ENCODE measurements at regions not wholly inside any gene's neighbourhood (a gene's known extent, or its start where the extent isn't known, plus 50 kb on each side); places are given as distances from the start of the nearest gene placed in this dataset.
"Not testable (repeated sequence)": the region's sequence is repeated elsewhere in the genome, so short reads cannot be mapped to it uniquely, and the experiment has no call there.

DNA sequence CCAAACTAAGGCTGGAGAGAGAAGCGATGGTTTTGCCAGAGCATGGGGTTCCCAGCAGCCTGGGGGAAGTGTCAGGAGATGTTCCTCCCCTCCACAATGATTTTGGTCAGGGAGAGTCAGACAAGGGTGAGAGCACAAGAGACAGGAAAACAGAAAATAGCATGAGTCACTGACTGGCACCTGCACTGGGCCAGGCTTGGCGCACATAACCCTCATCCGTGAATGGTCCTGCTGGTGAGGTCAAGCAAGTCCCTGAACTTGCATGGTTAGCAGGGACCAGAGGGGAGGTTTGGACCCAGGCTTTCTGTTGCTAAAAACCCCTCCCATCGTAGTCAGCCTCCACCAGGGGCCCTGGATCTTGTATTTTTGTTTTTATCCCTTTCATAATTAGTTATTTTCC, 174.5 kb upstream of the MYT1L start:
- DNase-seq (ENCODE audit: low spot score) = no peak

DNA sequence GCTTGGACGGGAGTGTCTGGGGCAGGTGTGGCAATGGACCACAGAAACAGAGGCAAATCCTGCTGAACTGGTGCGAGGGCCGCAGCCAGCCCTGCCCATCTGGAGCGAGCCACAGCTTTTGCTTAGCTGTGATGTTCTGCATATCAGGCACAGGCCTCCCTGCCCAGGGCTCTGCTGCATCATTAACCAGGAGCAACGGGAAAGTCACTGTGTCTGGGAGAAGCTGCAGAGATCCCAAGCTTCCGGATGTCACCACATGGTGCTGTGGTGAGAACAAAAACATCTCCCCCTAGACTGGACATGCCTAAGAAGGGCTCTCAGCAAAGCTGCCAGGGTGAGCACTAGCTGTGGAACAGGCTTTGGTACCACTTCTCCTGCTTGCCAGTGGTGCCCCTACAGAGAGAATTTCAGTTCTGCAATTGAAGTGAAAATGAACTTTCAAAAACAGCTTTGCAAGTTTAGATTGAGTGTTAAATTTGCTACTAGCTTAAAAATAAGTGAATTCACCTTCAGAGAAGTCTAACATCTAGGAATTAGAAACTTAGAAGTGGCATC, 172.9 kb upstream of the MYT1L start:
- no peak for DNase-seq (ENCODE audit: low spot score)

DNA sequence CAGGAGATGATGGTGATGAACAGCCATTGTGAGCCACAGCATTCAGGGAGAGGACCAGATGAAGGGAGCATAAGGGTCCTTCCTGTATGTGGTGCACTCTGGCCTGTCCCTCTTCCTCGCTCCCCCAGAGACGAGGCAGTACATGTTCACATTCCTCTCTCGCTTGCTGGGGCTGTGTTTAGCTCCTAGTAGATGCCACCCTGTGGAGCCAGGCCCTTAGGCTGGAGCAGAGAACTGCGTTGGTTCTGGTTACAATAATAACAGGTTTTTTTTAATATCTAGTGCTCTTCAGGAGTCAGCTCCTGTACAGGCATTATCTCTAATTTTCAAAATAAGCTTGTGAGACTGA, 171.1 kb upstream of the MYT1L start:
- no peak for DNase-seq (ENCODE audit: low spot score)

DNA sequence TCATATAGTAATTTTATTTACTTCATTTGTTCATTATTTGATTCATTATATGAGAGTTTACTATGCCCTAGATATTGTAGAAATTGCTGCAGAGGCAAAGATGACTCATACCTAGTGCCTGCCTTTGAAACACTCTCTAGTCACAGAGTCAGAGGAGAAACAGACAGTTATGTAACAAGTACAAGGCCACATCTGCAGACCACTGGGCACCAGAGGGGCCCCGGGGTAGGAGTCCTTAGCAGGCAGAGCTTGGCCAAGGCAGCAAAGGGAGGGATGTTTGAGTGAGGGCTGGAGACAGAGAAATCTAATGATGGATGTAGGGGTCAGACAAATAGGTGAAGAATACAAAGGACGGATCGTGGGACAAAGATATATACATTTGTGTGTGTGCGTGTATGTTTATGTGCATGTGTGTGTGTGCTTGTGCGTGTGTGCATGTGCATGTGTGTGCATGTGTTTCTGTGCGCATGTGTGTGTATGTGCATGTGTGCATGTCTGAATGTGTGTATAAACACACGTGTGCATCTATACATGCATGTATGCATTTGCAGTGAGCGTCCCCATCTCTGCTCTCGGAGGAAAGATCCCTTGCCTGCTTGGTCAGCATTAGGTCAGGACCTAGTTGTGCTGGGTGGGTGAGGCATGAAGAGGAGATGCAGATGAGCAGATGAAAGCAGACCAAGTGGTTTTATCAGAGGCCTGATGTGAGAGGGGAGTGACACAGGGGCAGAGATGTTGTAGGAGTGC, 170.6 kb upstream of the MYT1L start:
- DNase-seq (ENCODE audit: low spot score) = no peak

DNA sequence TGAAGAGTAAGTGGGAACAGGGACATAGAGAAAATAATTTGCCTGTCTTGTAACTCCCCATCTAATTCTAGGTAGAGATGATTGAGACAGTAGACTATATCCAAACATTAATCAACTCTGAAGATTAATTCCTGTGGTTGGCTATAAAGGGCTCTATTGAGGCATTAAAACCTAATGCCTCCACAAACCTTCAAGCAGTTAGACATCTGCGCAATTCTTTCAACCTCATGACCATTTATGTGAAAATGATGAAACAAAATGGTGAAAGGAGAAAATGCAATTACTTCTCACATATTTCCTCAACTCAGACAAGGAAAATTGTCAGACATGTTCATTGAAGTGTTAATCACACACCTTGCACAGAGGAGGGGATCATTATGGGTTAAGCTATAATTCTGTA, 164.5 kb upstream of the MYT1L start:
- DNase-seq (ENCODE audit: low spot score) = no peak

DNA sequence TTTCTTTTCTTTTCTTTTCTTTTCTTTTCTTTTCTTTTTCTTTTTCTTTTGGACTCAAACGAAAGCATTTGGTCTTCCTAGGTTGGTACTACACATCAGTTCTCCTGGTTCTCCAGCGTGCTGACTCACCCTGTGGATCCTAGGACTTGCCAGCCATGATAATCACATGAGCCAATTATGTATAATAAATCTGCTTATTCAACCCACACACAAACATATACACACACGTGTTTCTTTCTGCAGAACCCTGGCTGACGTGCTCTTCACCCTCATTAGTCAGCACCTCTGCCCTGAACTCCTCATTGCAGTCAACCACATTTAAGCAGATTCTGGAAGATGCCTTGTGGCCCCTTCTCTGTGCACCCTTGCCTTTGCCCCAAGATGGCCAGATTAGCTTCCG, 162.4 kb upstream of the MYT1L start:
- no peak for DNase-seq (ENCODE audit: low spot score)

DNA sequence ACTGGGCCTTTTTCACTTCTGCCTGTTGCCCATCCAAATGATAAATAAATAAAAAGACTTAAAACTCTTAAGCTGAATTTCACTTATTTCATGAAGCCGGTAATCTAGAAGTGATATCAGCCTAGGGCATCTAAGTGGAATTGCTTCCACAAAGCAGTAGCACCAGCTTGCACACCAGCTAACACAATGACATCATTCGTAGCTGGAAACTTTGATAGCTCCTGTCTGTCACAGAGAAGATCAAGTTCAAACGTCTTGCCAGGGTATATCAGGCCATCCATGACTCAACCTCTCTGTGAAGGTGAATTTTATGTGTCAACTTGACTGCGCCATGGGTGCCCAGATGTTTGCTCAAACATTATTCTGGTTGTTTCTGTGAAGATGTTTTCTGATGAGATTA, 161.7 kb upstream of the MYT1L start:
- no peak for DNase-seq (ENCODE audit: low spot score)

DNA sequence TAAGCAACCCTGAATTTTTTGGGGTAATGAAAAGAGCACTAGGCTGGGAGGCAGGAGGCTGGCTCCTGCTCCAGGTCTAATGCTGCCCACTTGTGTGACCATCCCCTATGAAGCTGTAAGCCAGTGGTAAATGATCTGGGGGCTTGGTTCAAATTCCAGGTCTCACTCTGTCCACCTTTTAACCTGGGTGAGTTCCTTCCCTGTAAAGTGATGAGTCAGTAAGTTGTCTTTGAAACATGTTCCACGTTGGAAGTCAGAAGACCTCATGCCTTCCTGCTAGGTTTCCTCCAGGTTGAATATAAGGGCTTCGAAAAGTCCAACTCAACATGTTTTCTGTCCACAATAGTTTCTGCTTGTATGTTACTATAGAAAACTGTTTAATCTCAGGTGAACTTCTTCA, 160.9 kb upstream of the MYT1L start:
- DNase-seq (ENCODE audit: low spot score) = no peak

DNA sequence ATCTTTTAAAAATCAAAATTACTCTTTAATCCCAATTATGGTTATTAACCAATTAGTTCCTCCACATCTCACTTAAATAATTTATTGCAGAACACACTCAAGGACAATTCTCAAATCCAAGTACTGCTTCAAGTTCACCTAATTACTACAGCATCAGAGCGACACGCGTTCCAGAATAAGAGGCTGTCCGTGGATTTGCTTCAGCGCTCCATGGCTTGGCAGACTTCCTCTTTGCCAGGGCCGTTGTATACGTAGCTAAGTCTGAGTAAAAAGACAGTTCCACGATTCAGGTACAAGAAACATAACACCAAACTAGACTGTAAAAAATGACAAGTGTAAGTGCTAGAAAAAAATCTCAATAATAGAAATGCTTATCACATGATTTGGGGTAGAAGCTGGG, 153.2 kb upstream of the MYT1L start:
- DNase-seq (ENCODE audit: low spot score) = no peak

DNA sequence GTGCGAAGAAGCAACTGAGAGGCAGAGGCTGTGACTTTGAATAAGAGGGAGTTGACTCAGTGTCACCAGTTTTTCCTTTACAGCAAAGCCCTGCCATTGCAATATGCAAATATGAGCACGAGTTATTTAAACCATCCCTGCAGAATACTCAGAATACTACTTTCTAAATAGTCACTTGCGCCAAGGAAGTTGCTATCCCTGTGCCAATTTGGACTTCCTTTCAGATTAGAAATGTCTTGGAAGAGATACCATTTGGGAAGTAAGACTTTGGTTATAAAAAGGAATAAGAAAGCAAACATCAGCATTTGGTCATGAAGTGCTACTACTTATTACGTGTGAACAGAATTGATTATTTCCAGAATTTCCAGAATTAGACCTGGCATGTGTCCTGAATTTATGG, 151.8 kb upstream of the MYT1L start:
- DNase-seq (ENCODE audit: low spot score) = no peak

DNA sequence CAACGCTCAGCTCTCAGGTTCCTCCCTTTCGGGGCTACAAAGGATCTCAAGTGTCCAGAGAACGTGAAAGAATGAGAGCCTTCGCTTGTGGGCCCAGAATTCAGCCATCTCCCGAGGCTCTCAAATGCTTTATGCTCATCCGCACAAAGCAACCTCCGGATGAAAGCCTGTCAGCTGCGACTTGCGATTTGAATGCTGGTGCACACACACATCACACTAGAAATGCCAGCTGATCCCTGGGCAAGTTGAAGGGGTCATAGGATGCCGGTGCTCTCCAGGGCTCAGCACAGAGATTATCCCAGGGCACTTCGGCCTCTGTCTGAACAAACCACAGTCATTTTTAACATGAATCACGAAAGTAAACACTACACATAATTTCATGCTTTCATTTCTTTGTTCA, 141.8 kb upstream of the MYT1L start:
- no peak for DNase-seq (ENCODE audit: low spot score)

DNA sequence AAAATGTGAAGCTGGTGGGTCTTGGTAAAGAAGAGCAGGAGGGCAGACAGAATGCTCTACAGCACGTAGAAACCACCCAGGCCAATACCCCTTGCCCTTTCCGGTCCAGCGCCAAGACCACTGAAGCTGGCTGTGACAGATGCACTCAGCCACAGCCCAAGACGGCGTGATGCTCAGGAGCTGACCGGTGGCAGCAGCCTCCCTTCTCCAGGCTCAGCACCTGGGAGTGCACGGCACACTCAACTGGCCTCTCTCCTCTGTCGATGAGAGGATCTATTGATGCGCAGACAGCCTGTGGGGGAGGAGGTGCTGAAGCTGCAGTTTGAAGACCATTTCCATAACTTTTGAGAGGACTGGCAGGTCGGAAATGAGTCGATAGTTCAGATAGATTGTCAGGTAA, 141.0 kb upstream of the MYT1L start:
- no peak for DNase-seq (ENCODE audit: low spot score)

DNA sequence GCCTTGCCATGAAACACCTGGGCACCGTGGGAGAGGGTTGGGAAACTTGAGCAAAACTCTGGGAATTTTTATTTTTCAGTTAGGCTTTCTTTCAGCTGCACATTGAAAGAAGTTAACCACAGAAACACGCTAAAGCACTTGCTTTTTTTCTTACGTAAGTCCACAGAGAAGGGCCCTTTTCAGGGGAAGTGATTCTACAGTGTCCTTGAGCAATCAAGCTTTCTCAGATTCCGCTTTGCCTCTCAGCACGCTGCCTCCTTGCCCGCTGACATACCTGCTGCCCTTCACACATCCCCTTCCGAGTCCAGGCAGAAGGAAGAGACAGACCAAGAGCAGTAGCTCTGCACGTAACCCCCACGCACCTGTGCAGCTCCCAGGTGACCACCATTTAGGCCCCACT, 135.5 kb upstream of the MYT1L start:
- DNase-seq (ENCODE audit: low spot score) = no peak

DNA sequence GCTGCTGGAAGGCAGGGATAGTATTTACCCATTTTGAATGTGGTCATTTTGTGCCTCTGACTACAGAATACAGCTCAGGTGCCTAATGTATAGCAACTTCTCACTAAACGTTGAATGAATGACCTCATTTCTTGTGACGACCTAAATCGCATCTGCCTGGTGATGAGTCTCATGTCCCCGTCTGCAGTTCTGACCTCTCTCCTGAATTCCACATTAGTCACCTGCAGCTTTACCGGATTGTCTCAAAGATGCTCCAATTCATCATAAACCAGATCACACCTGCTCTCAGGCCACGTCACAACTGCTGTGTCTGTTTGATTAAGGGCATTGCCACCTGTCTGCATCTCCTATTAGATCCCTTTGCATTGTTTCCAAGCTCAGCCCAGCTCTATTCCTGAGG, 133.6 kb upstream of the MYT1L start:
- DNase-seq (ENCODE audit: low spot score) = no peak

DNA sequence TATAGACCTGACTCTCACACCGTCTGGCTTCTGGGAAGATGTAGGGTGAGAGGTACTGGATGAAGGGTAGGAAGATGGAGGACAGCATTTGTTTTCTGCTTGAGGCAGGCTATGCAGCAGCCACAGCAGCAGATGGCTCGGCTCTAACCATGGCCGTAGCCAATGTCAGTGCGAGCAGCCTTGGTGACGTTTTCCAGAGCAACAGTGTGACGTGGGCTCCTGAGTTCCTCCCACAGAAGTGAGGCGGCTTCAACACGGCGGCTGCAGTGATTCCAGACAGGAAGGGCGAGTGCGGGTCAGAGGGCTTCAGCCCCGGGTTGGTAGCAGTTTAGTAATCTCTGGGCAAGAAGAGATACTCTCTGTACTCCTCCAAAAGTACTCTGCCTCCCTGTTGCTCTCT, 133.0 kb upstream of the MYT1L start:
- DNase-seq (ENCODE audit: low spot score) = peak; percentile 50

DNA sequence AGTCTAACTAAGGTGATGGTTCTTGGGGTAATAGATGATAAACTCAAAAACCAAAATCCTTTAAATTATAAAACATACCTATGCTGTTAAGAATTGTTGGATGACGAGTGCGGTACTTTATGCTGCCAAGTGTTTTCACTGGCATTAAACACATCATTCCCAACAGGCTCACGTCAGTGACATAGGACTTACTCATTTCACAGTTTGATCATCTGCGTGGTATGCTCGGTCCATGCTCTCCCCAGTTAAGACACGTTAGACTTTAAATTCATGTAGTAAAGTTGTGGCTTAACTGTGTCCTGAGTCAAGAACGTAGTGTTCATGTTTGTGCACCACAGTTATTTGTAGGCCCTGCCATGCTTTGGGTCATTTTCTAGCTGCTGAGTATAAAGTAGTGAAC, 125.6 kb upstream of the MYT1L start:
- no peak for DNase-seq (ENCODE audit: low spot score)

DNA sequence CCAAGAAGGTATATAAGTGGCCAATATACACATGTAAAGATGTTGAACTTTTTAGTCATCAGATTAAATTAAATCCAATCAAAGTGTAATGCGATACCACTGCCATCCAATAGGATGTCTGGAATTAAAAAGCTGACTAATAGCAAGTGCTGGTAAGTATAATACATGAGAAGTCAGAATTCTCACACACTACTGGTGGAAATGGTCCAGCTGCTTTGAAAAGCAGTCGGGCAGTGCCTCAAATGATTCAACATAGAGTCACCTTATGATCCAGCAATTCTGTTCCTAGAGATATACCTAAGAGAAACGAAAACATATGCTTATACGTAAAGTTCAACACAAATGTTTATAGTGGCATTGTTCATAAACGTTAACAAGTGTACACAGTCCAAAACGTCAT, 124.1 kb upstream of the MYT1L start:
- DNase-seq (ENCODE audit: low spot score) = no peak

DNA sequence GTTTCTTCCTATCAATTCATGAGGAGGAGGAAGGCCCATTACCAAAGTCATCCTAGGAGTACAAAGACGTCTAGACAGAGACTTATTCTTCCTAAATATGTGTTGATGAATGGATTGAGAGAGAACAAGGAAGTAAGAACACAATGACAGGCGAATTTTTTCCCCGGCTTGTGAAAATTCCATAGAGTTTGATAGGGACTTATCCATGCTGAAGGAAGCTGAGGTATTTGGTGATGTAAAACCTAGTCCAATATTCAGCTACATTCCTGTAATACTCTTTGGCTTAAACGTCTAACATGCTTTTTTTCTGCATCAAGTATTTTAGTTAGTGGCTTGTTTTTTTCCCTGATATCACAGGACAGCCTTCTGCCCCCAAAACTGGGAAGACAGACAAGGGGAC, 121.9 kb upstream of the MYT1L start:
- peak; percentile 50 for DNase-seq (ENCODE audit: low spot score)

DNA sequence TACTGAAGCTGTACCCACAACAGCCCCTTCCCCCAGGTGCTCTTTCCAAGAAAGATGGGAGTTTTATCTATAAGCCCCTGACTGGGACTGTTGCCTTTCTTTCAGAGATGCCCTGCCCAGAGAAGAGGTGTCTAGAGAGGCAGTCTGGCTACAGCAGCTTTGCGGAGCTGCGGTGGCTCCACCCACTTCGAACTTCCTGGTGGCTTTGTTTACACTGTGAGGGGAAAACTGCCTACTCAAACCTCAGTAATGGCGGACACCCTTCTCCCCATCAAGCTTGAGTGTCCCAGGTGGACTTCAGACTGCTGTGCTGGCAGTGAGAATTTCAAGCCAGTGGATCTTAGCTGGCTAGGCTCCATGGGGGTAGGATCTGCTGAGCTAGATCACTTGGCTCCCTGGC, 120.2 kb upstream of the MYT1L start:
- DNase-seq (ENCODE audit: low spot score) = not testable (repeated sequence)

DNA sequence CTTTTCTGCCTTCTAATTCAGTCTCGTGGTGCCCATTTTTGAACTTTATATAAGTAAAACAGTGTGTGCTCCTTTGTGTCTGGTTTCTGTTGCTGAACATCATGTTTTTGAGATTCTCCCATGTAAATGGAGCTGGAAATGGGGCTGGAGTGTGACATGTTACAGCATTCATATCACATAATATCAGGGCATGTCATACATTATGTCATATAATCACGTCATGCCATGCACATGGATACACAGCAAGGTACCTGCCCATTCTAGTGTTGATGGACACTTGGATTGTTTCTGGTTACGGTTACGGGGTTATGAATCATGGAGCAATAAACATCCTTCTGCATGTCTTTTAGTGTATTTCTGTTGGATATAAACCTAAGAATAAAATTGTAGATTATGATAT, 117.1 kb upstream of the MYT1L start:
- DNase-seq (ENCODE audit: low spot score) = no peak

DNA sequence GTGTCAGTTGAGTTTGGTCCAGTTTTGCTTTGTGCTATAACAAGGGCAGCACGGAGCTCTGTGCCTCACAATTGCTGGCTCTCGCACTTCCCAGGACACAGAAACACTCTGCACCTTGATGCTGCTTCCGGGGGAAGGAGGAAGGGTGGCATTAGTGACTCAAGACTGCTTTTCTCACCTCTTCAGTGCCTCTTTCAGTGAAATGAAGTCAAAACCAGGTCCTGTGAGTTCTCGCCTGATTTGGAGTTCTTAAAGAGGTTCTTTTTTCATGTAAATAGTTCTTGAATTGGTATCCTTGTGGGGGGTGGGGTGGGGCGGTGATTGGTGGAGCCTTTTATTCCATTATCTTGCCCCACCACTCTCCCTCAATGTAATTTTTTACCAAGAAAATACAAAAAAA, 91.5 kb upstream of the MYT1L start:
- no peak for DNase-seq (ENCODE audit: low spot score)

DNA sequence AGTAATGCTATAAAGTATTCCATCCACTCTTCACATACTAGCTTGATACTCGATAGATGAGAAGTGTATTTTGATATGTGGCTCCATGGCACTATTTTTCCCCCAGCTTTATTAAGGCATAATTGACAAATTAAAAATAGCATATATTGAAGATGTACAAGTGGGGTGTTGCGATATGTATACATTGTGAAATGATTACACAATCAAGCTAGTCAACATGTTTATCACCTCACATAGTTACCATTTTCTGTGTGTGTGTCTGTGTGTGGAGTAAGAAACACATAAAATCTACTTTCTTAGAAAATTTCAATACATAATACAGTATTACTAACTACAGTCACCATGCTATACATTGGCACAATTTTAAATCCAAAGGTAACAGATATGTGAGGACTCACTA, 82.5 kb upstream of the MYT1L start:
- DNase-seq (ENCODE audit: low spot score) = no peak

DNA sequence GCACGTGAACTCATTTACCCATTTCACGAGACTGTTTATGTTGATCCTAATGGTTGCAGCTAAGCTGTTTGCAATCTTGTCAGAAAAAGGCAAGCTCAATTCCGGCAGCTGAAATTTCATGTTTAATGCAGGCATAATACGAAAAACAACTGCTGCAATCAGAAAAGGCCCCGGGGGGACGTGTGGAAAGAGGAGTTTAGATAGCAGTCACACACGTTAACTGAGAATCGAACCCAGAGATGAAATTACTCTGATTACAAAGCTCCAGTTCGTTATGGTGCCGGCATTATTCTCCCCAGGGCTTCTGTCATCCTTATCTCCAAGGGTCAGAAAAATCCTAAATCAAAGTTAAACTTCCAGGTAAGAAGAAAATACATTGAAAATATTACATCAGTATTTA, 79.9 kb upstream of the MYT1L start:
- no peak for DNase-seq (ENCODE audit: low spot score)

DNA sequence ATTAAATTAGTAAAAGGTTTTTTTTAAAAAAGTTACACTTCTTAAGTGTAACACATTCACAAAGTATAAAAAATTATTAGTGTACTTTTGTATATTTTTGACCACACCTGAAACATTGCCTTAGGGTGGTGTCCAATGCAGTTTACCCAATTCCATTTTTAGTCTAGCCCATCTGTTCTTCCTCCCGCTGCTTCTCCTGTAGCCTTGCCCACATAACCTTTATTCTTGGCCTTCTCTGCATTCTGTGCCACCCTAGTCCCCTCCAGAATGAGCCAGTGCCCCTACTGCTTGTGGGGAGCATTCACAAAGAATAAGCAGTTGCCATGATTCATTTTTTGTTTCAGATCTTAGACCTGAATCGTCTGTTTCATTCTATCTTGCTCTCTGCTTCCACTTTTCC, 78.4 kb upstream of the MYT1L start:
- no peak for DNase-seq (ENCODE audit: low spot score)
